HG03469 (cell line): ENCODE measurements at regions not wholly inside any gene's neighbourhood (a gene's known extent, or its start where the extent isn't known, plus 50 kb on each side); places are given as distances from the start of the nearest gene placed in this dataset.
"Not testable (repeated sequence)": the region's sequence is repeated elsewhere in the genome, so short reads cannot be mapped to it uniquely, and the experiment has no call there.

Experiments used
- ATAC-seq: cut with Tn5 transposase; IDR thresholded peaks from one replicate; pipeline ENCODE4 v1.9.1; 2021; ENCODE audit warnings: mild to moderate bottlenecking, moderate library complexity, moderate number of reproducible peaks; ENCODE audit not compliant: unreplicated experiment

DNA sequence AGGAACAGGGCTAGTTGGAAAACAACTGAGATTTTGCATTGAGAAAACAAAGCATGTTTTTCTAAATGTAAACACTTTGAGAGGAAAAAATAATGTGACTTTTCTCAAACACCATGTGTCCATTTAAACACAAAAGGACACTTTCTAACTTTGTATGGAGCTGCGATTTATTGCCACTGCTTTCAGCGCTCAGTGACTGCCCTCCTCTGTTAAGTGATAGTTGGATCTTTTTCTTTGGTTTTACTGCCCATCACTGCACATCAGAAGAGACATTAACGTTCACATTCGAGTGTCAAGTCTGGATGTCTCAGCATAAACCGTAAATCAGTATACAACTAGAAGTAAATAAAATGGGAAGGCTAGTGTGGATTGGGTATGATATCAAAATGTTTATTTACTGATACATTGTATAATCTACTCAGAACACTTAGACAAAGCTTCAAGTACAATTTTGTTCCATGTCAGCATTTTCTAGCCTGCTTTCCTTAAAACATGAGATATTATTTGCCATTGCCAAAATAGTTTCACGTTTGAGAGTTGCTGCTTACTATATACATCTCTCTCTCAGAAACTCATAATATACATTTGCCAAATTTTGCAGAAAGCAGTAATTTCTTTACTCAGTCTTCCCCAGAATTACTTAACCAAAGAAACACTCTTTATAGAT lies 237.6 kb downstream of the IKZF2 start:
- ATAC-seq, result no peak

DNA sequence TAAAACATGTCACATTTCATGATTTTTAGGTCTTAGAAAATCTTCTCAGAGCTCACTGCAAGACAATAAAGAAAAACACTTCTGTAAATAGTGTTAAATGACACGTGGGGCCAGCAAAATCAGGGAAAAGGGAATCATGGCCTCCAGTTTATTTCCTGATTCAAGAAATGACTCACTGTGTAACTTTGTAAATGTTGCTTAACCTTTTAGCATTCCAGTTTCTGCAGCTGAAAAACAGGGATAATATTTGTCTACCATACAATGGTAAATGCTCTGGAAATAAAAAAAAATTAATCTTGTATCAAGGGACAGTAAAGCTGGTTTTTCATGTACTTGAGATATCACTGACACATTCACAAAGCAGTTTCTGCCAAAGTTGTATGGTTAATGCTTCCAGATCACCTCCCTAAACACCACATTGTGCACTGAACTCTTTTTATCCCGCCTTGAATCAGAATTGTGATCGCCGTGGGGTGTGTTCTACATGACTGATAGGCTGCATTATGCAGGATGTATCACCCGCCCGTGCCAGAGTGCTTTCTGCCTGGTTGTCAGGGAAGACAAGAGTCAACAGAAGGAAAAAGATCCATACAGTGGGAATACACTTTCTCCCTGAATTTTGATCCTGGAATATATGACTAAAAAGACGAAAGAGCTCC lies 238.8 kb downstream of the IKZF2 start:
- no peak for ATAC-seq

GRCh38 chr2:212911011-212911410 lies 240.4 kb downstream of the IKZF2 start:
- no peak for ATAC-seq

GRCh38 chr2:212908682-212909435 lies 242.6 kb downstream of the IKZF2 start:
- no peak for ATAC-seq

- ATAC-seq, result no peak
Measured at GRCh38 chr2:212908031-212908430, 243.4 kb downstream of the IKZF2 start.

DNA sequence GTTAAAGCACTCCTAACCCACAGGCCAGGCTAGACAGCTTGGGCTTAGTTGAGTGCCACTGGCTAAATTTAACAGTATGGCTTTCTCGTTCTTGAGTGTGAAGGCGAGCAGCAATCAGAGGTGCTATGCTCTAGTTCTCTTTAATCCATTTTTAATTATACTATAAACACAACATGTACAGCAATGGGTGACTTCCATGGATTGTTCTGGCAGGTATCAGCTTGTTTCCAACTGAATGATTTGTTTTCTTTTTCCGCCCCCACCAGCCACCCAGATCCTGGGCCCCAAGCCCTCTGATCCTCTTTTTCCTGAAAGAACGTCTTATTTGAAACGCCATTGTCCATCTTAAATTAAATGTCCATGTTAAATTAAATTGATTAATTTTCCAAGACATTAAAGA lies 244.8 kb downstream of the IKZF2 start:
- no peak for ATAC-seq

GRCh38 chr2:212905640-212906201 lies 245.7 kb downstream of the IKZF2 start:
- ATAC-seq, result no peak

- no peak for ATAC-seq
Measured at GRCh38 chr2:212904646-212905045, 246.8 kb downstream of the IKZF2 start.

DNA sequence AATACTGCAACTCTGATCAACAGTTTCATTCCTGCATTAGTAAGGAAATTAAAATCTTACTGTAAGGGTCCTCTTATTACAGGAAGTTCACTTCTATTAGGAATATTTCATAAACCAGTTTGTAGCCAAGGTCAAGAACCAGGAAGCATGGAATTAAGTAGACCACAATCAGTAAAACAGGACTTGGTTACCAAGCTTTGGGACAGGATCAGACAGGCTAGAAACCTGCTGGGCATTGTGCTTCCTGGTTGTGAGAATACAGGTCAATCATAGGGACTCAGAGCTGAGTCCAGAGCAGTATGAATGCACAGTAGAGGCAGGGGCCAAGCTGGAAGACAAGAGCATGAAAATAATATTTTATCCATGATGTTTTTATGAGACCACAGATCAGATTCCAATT lies 248.0 kb downstream of the IKZF2 start:
- no peak for ATAC-seq

GRCh38 chr2:212902421-212902820 lies 249.0 kb downstream of the IKZF2 start:
- ATAC-seq, result no peak

GRCh38 chr2:212901604-212902275 lies 249.7 kb downstream of the IKZF2 start:
- ATAC-seq, result no peak

GRCh38 chr2:212900715-212901114 lies 250.7 kb downstream of the IKZF2 start:
- ATAC-seq, result no peak

DNA sequence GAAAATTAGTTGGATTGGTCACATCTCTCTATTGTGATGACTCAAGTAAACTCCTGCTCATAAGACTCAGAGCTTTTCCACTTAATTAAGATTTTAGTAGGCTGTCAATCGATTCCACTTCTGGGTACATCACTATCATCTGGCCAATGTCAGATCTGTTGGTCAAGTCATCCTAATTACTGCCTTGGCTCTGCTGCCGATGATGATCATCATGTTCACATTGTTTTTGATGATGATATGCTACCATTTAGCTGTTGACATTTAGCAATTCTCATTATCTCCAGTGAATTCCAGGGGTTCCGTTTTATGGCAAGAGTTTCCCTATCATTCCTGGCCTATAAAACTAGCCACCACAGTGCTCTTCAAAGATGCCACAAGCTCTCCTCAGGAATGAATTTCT lies 253.4 kb downstream of the IKZF2 start:
- ATAC-seq, result no peak

GRCh38 chr2:212897296-212897695 lies 254.1 kb downstream of the IKZF2 start:
- no peak for ATAC-seq

DNA sequence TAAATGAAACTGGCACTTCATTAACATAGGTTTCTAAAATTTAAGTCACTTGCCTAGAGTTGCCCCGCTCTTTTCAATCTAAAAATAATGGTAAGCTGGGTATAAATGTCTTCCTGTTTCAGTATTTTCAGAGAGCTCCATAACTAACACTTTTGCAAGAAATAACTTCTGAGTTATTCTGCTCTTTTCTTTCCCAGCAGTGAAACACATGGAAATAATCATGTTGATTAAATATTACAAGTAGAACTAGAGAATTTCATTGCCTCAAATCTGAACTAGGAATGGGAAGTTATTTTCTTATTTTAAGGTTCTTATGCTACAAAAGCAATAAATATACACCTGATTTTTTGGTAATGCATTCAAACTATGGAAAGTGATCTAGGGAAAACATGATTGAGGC lies 257.4 kb downstream of the IKZF2 start:
- ATAC-seq, result no peak

DNA sequence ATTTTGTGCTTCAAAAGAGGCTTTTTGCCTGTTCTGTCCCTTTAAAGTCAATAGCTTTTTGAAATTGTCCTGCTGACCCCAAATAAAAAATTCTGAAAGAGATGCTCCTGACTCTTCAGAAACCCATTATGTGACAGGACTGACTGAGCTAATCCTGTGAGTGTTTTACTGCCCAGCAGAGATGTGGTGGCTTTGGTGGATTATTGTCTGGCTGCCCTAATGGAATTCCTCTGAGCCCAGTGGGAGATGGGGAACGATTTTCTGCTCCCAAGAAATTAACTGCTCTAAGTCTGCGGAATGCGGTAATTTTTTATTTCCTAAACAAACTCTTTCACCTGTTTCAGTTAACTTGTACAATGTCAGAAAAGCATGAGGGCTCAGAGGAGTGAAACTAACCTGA lies 258.2 kb downstream of the IKZF2 start:
- no peak for ATAC-seq

- no peak for ATAC-seq
Measured at GRCh38 chr2:212892193-212892592, 259.2 kb downstream of the IKZF2 start.

DNA sequence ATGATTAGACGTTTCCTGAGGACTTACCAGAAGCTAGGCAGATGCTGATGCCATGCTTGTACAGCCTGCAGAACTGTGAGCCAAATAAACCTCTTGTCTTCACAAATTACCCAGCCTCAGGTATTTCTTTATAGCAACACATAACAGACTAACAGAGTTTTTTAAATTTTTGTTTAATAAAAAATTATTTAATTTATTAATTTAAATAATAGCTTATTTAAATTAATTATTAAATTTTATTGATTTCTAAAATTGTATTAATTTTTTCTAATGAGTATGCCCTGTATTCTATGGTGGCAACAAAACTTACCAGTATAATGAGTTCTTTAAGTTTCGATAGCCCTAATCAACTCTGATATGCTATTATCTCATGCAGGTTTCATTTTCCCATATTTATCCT lies 259.8 kb downstream of the IKZF2 start:
- no peak for ATAC-seq

DNA sequence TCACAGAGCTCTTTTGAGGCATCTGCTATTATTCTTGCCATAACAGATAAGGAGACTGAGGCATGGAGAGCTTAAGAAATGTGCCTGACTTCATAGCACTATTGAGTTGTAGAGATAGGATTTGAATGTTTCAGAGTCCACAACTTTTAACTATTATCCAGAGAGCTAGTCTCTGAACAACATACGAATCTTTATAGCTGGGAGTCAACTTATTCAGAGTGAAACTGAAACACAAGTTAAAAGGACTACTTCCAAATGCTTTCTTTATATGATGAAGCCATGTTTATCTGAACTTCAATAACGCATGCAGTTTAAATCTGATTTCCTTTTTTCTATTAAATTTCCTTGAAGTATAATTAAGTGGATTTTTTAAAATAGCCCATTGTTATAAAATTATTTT lies 268.8 kb downstream of the IKZF2 start:
- ATAC-seq, result no peak

DNA sequence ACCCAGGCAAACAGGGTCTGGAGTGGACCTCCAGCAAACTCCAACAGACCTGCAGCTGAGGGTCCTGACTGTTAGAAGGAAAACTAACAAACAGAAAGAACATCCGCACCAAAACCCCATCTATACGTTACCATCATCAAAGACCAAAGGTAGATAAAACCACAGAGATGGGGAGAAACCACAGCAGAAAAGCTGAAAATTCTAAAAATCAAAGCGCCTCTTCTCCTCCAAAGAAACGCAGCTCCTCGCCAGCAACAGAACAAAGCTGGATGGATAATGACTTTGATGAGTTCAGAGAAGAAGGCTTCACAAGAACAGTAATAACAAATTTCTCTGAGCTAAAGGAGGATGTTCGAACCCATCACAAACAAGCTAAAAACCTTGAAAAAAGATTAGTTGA lies 274.9 kb downstream of the IKZF2 start:
- not testable (repeated sequence) for ATAC-seq

DNA sequence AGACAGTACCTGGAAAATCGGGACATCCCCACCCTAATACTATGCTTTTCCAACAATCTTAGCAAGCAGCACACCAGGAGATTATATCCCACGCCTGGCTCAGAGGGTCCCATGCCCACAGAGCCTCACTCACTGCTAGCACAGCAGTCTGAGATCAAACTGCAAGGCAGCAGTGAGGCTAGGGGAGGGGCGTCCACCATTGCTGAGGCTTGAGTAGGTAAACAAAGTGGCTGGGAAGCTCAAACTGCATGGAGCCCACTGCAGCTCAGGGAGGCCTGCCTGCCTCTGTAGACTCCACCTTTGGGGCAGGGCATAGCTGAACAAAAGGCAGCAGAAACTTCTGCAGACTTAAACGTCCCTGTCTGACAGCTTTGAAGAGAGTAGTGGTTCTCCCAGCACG lies 275.5 kb downstream of the IKZF2 start:
- ATAC-seq, result not testable (repeated sequence)
